PC-3 (cell line): ENCODE measurements at regions not wholly inside any gene's neighbourhood (a gene's known extent, or its start where the extent isn't known, plus 50 kb on each side); places are given as distances from the start of the nearest gene placed in this dataset.

Experiments used
- CTCF ChIP-seq: fragments of 300-600 bp; sonication (generic); conservative IDR thresholded peaks from 2 replicates; pipeline ENCODE4 v1.5.1; 2017; ENCODE audit warnings: antibody characterized with exemption, low read depth, mild to moderate bottlenecking, low read length
- EZH2 ChIP-seq: fragments of 300-600 bp; sonication (generic); IDR thresholded peaks from one replicate; pipeline ENCODE4 v1.6.1; 2017; ENCODE audit warnings: antibody characterized with exemption, mild to moderate bottlenecking, low read length; ENCODE audit not compliant: unreplicated experiment
- EZH2phosphoT487 ChIP-seq: fragments of 300-600 bp; sonication (generic); IDR thresholded peaks from 2 replicates; pipeline ENCODE4 v1.6.1; 2018; ENCODE audit warnings: mild to moderate bottlenecking, antibody characterized with exemption, low read length, borderline replicate concordance

GRCh38 chr15:96158938-96159337, 171.6 kb upstream of the NR2F2 start:
- no peak for TF ChIP-seq CTCF
- TF ChIP-seq EZH2, result no peak
- no peak for TF ChIP-seq EZH2phosphoT487
